ENCODE measurements at regions not wholly inside any gene's neighbourhood (a gene's known extent, or its start where the extent isn't known, plus 50 kb on each side); places are given as distances from the start of the nearest gene placed in this dataset.
"Not testable (repeated sequence)": the region's sequence is repeated elsewhere in the genome, so short reads cannot be mapped to it uniquely, and the experiment has no call there.

DNA sequence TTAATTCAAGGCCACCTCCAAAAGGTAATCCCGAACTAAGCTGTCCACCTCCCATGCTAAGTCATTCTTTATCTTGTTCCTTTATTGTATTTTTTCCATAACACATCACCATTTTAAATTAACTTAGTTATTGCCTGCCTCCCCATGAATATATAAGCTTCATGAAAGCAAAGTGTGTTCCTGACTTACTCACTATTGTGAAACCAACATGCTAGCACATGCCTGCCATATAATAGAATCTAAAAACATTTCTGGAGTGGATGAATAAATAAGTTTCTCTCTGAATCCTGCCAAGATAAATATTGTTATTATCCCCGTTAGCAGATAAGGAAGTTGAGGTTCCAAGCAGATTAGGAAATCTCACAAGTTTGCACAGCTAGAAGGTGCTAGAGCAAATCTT lies 98.7 kb upstream of the RRN3 start:
- WGBS, result 39% methylated on average over 2 of the region's 2 CpGs
- DNase-seq (ENCODE audit: low spot score), result peak; percentile 26
- H3K36me3 ChIP-seq; H3K9me3 ChIP-seq; H3K27me3 ChIP-seq (replicated peaks; ENCODE audit: insufficient read depth); H3K4me1 ChIP-seq (replicated peaks); H3K27ac ChIP-seq; H3K4me3 ChIP-seq; intact Hi-C loops (cut with DNase I): not testable (repeated sequence)
- TF ChIP-seq POLR2AphosphoS5 (IDR thresholded peaks at IDR 0.05), result peak; percentile 19

DNA sequence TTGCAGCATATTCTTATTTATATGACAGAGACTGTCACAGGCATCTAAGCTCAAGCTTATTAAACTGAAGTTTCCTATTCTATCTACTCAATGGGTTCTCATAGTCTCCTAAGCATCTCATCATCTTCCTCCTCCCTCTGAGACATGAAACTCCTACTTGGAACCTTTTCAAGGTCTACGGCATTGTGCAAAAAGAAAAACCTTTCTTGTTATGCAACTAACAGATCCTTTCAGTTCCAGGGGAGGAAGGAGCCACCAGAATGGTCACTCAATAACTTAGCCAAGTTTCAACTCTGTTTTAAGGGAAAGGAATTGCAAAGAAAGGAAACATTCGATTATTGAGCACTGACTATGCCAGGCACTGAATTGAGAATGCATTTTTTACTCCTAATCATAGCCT lies 98.1 kb upstream of the RRN3 start:
- H3K36me3 ChIP-seq; H3K27ac ChIP-seq; intact Hi-C loops (cut with DNase I); H3K9me3 ChIP-seq; H3K27me3 ChIP-seq (replicated peaks; ENCODE audit: insufficient read depth); H3K4me3 ChIP-seq; DNase-seq (ENCODE audit: low spot score); H3K4me1 ChIP-seq (replicated peaks): not testable (repeated sequence)
- WGBS, result 33% methylated on average over 2 of the region's 2 CpGs

DNA sequence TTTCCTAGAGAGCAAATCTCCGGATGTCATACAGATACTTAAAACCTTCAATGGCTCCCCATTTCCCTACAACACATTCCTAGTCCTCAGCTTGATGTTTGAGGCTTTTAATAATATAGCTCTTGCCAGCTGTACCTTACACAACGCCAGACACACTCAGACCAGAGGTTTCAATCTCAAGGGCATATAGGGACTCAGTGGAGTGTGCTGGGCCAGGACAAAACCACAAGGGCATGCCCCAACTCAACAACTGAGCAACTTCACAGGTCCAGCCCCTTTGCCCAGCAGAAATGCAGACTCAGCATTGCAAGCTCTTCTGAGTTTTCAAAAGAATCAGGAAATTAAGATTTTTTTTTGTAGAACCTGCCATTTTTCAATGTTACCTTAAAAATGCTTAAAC lies 95.4 kb upstream of the RRN3 start:
- H3K9me3 ChIP-seq; H3K27ac ChIP-seq; H3K27me3 ChIP-seq (replicated peaks; ENCODE audit: insufficient read depth); H3K36me3 ChIP-seq; DNase-seq (ENCODE audit: low spot score); intact Hi-C loops (cut with DNase I); H3K4me3 ChIP-seq; H3K4me1 ChIP-seq (replicated peaks): not testable (repeated sequence)
- whole genome bisulfite sequencing, result no CpG with 5 or more reads among the region's 2 CpGs
